ENCODE measurements at regions not wholly inside any gene's neighbourhood (a gene's known extent, or its start where the extent isn't known, plus 50 kb on each side); places are given as distances from the start of the nearest gene placed in this dataset.

GRCh38 chr1:10897981-10898728 is 101.7 kb upstream of the CASZ1 start:
- FAIRE-seq, result no peak

GRCh38 chr1:10898921-10899320 is 102.5 kb upstream of the CASZ1 start:
- no peak for FAIRE-seq

GRCh38 chr1:10899490-10900250 is 103.2 kb upstream of the CASZ1 start:
- FAIRE-seq, result no peak

- no peak for FAIRE-seq
Observed at GRCh38 chr1:10900251-10900651, 103.8 kb upstream of the CASZ1 start.

- no peak for FAIRE-seq
Observed at GRCh38 chr1:10900691-10901090, 104.2 kb upstream of the CASZ1 start.

- FAIRE-seq, result no peak
Observed at GRCh38 chr1:10901091-10901890, 104.8 kb upstream of the CASZ1 start.

GRCh38 chr1:10901891-10902805 is 105.7 kb upstream of the CASZ1 start:
- no peak for FAIRE-seq

GRCh38 chr1:10903421-10903820 is 107.0 kb upstream of the CASZ1 start:
- FAIRE-seq, result no peak

- FAIRE-seq, result no peak
Observed at GRCh38 chr1:10903821-10904220, 107.4 kb upstream of the CASZ1 start.

GRCh38 chr1:10904396-10905358 is 107.8 kb upstream of the TARDBP start:
- no peak for FAIRE-seq

GRCh38 chr1:10905841-10906655 is 106.4 kb upstream of the TARDBP start:
- no peak for FAIRE-seq

GRCh38 chr1:10906866-10907519 is 105.5 kb upstream of the TARDBP start:
- no peak for FAIRE-seq

GRCh38 chr1:10908266-10908665 is 104.2 kb upstream of the TARDBP start:
- FAIRE-seq, result no peak

GRCh38 chr1:10909697-10910680 is 102.5 kb upstream of the TARDBP start:
- FAIRE-seq, result no peak

GRCh38 chr1:10910681-10911489 is 101.6 kb upstream of the TARDBP start:
- FAIRE-seq, result no peak

- FAIRE-seq, result no peak
Observed at GRCh38 chr1:10911490-10912166, 100.8 kb upstream of the TARDBP start.

GRCh38 chr1:10912441-10912840 is 100.0 kb upstream of the TARDBP start:
- no peak for FAIRE-seq

Data from islet of Langerhans (tissue), 1 donor.